Left ventricle myocardium inferior (tissue), 1 donor: ENCODE measurements at regions not wholly inside any gene's neighbourhood (a gene's known extent, or its start where the extent isn't known, plus 50 kb on each side); places are given as distances from the start of the nearest gene placed in this dataset.

ENCODE experiments used
- DNase-seq: peaks from one replicate; pipeline ENCODE4 v3.0.0-alpha.2; 2020
- H3K27ac ChIP-seq: fragments of 200-600 bp; replicated peaks from 2 replicates; pipeline ENCODE4 v1.8.0; 2021
- H3K27me3 ChIP-seq: fragments of 200-600 bp; 2 replicates; pipeline ENCODE4 v1.8.0; 2021; ENCODE audit warnings: low read depth
- H3K36me3 ChIP-seq: fragments of 200-600 bp; 2 replicates; pipeline ENCODE4 v1.8.0; 2021
- H3K4me1 ChIP-seq: fragments of 200-600 bp; 2 replicates; pipeline ENCODE4 v1.8.0; 2021
- H3K4me3 ChIP-seq: fragments of 200-600 bp; 2 replicates; pipeline ENCODE4 v1.8.0; 2021; ENCODE audit warnings: mild to moderate bottlenecking, moderate library complexity
- H3K9me3 ChIP-seq: fragments of 200-600 bp; replicated peaks from 2 replicates; pipeline ENCODE4 v1.8.0; 2021
- CTCF ChIP-seq: fragments of 200-600 bp; IDR thresholded peaks from 2 replicates; pipeline ENCODE4 v1.8.0; 2021; ENCODE audit warnings: antibody characterized with exemption, mild to moderate bottlenecking, borderline replicate concordance
- intact Hi-C: fragments of 100-400 bp; cut with micrococcal nuclease; formaldehyde crosslinking; loops from one replicate; pipeline ENCODE4 v1.11.0; 2022
- donor health status: DM: no; HTN: yes; CAD: no; lungs with severe emphysema.

- Histone ChIP-seq H3K9me3 (peaks cover 22% of the 10 kb centered on the region), H3K4me3 (no peak overlapping the region), H3K36me3 (no peaks in the 10 kb centered on the region), H3K4me1 (no peaks in the 10 kb centered on the region), H3K27ac (no peak overlapping the region), H3K27me3 (peaks cover 6% of the 10 kb centered on the region)
- DNase-seq = no peak
- TF ChIP-seq CTCF = no peak
- intact Hi-C loops = no loop called here
Observed at GRCh38 chr2:2919574-2920365, 457.8 kb downstream of the EIPR1 start.

GRCh38 chr2:2919026-2919425 is 458.6 kb downstream of the EIPR1 start:
- no peak for DNase-seq
- no peak for TF ChIP-seq CTCF
- no peaks in the 10 kb centered on the region for H3K4me1 ChIP-seq
- H3K27me3 ChIP-seq = peaks cover 6% of the 10 kb centered on the region
- H3K27ac ChIP-seq = no peak overlapping the region
- peaks cover 22% of the 10 kb centered on the region for H3K9me3 ChIP-seq
- no peak overlapping the region for H3K4me3 ChIP-seq
- no peaks in the 10 kb centered on the region for H3K36me3 ChIP-seq
- intact Hi-C loops = no loop called here

GRCh38 chr2:2916621-2917020 is 461.0 kb downstream of the EIPR1 start:
- no peak overlapping the region for H3K27ac ChIP-seq
- H3K9me3 ChIP-seq = peaks cover 22% of the 10 kb centered on the region
- H3K36me3 ChIP-seq = no peaks in the 10 kb centered on the region
- no peak for TF ChIP-seq CTCF
- H3K4me3 ChIP-seq = no peak overlapping the region
- intact Hi-C loops = no loop called here
- DNase-seq = no peak
- H3K27me3 ChIP-seq = peaks cover 6% of the 10 kb centered on the region
- no peaks in the 10 kb centered on the region for H3K4me1 ChIP-seq

GRCh38 chr2:2914252-2914651 is 463.4 kb downstream of the EIPR1 start:
- DNase-seq = no peak
- Histone ChIP-seq H3K4me1 (no peaks in the 10 kb centered on the region), H3K27ac (no peak overlapping the region), H3K36me3 (no peaks in the 10 kb centered on the region), H3K9me3 (peaks cover 22% of the 10 kb centered on the region), H3K27me3 (peaks cover 14% of the 10 kb centered on the region), H3K4me3 (no peak overlapping the region)
- TF ChIP-seq CTCF = no peak
- intact Hi-C loops = no loop called here

GRCh38 chr2:2913601-2914120 is 464.0 kb downstream of the EIPR1 start:
- H3K9me3 ChIP-seq = peaks cover 22% of the 10 kb centered on the region

More at GRCh38 chr2:2913601-2914120, 464.0 kb downstream of the EIPR1 start:
- no peak for TF ChIP-seq CTCF
- Histone ChIP-seq H3K27ac (no peak overlapping the region), H3K27me3 (peaks cover 20% of the 10 kb centered on the region), H3K4me1 (no peaks in the 10 kb centered on the region), H3K4me3 (no peak overlapping the region), H3K36me3 (no peaks in the 10 kb centered on the region)
- intact Hi-C loops = no loop called here
- DNase-seq = no peak
